ENCODE measurements at regions not wholly inside any gene's neighbourhood (a gene's known extent, or its start where the extent isn't known, plus 50 kb on each side); places are given as distances from the start of the nearest gene placed in this dataset.

DNA sequence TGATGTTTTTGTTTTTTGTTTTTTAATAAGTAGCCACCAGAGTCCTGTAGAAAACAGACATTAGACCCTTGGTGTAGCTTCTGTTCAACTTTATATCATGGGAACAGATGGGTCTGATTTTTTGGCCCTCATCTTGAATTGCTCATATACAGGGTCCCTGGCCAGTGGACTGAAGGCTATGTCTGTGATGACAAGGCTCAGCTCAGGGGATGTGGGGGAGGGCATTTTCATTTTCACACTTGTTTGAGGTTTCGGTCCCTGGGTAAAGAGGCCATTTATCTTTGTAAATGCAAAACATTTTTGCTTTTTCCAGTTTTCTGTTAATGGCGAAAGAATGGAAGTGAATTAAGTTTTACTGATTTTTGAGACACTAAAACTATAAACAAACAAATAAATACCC is 257.6 kb upstream of the PHYHIPL start:
- Mint-ChIP-seq H3K27ac (no peak overlapping the region), H3K36me3 (no peaks in the 10 kb centered on the region), H3K4me1 (peaks cover 24% of the 10 kb centered on the region), H3K4me3 (no peak overlapping the region), H3K27me3 (ENCODE audit: low read depth) (no peaks in the 10 kb centered on the region), H3K9me3 (no peaks in the 10 kb centered on the region)
- no peak for DNase-seq (ENCODE audit: low spot score in 2 of 2, unreplicated experiment in 2 of 2)
- TF ChIP-seq, protein P1, sequence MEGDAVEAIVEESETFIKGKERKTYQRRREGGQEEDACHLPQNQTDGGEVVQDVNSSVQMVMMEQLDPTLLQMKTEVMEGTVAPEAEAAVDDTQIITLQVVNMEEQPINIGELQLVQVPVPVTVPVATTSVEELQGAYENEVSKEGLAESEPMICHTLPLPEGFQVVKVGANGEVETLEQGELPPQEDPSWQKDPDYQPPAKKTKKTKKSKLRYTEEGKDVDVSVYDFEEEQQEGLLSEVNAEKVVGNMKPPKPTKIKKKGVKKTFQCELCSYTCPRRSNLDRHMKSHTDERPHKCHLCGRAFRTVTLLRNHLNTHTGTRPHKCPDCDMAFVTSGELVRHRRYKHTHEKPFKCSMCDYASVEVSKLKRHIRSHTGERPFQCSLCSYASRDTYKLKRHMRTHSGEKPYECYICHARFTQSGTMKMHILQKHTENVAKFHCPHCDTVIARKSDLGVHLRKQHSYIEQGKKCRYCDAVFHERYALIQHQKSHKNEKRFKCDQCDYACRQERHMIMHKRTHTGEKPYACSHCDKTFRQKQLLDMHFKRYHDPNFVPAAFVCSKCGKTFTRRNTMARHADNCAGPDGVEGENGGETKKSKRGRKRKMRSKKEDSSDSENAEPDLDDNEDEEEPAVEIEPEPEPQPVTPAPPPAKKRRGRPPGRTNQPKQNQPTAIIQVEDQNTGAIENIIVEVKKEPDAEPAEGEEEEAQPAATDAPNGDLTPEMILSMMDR (IDR thresholded peaks at IDR 0.05; ENCODE audit: unreplicated experiment): no peak

DNA sequence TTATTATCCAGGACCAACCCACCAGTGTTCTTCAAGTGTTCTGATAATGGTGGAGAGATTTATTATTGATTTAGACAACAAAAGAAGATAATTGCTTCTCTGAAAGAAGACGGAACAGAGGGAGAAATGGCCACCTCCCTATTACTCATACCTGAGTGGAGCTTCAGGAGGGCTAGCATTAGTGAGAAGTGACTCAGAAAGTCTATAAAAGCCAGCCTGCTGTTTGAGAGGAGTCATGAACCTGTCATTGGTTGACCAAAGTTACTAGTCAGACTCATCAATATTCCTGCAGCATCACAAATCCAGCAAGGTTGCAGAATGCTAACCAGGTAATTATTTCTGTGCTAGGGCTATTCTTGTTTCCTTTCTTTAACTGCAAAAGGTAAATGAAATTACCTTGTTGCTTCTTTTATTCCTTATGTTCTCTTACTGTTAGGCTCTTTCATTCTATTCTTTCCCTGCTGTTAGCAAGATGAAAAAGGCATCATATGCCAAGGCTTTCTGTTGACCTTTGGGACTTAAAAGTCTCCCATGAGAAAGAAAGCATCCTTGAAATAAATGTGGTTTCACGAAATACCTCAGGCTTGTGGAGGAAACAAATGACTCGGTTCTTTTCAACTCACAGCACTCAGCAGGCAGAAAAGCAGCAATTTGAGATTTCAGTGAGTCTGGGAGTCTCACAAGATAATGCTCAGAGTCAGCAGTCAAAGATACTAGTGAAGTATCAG is 256.4 kb upstream of the PHYHIPL start:
- Mint-ChIP-seq H3K27ac (peak overlapping the region; percentile 60), H3K9me3 (peaks cover 1% of the 10 kb centered on the region), H3K27me3 (ENCODE audit: low read depth) (no peaks in the 10 kb centered on the region), H3K4me1 (peaks cover 23% of the 10 kb centered on the region), H3K36me3 (no peaks in the 10 kb centered on the region), H3K4me3 (no peak overlapping the region)
- DNase-seq (ENCODE audit: low spot score in 2 of 2, unreplicated experiment in 2 of 2): no peak
- TF ChIP-seq, protein P1 (IDR thresholded peaks at IDR 0.05; ENCODE audit: unreplicated experiment): no peak

DNA sequence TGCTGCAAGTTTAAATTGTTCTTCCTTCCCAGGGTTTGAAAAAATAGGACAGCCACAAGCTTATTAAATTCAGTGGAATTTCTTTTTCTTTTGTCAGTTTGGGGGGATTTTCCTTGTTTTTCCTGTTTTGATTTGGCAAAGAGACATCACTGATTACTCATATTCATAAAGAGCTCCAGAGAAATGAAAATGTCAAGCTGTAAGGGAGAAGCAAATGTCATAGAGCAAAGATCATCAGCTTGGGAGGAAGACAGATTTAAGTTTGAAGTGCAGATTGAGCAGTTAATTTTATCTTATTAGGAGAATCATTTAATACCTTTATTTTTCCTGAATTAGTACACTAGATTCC is 255.8 kb upstream of the PHYHIPL start:
- H3K27ac Mint-ChIP-seq: peak overlapping the region; percentile 60
- no peaks in the 10 kb centered on the region for H3K27me3 Mint-ChIP-seq (ENCODE audit: low read depth)
- H3K4me3 Mint-ChIP-seq: no peak overlapping the region
- H3K9me3 Mint-ChIP-seq: peaks cover 7% of the 10 kb centered on the region
- no peak for DNase-seq (ENCODE audit: low spot score in 2 of 2, unreplicated experiment in 2 of 2)
- H3K4me1 Mint-ChIP-seq: peaks cover 23% of the 10 kb centered on the region
- TF ChIP-seq, protein P1 (IDR thresholded peaks at IDR 0.05; ENCODE audit: unreplicated experiment): no peak
- H3K36me3 Mint-ChIP-seq: no peaks in the 10 kb centered on the region

DNA sequence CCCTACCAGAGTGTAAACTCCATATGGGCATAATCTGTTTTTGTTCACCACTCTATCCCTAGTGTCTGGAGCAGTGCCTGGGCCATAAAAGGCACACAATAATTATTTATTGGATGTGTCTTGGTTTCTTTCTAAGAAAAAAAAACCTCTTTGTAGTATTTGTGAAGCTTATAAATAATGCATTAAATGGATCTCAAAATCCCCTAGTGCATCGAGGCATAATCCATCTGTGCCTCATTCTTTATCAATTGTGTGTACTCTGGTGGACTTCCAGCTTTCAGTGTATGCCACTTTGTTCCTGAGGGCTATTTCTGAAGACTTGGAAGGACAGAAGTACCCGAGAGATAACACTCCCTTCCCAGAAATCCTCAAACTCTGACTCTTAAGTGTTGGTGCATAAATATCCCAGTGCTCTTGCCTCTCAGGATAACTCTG is 255.0 kb upstream of the PHYHIPL start:
- Mint-ChIP-seq H3K4me1 (peaks cover 23% of the 10 kb centered on the region), H3K27ac (peak overlapping the region; percentile 60), H3K36me3 (no peaks in the 10 kb centered on the region), H3K9me3 (peaks cover 10% of the 10 kb centered on the region), H3K27me3 (ENCODE audit: low read depth) (no peaks in the 10 kb centered on the region), H3K4me3 (no peak overlapping the region)
- TF ChIP-seq, protein P1 (IDR thresholded peaks at IDR 0.05; ENCODE audit: unreplicated experiment): no peak
- DNase-seq (ENCODE audit: low spot score in 2 of 2, unreplicated experiment in 2 of 2): no peak

DNA sequence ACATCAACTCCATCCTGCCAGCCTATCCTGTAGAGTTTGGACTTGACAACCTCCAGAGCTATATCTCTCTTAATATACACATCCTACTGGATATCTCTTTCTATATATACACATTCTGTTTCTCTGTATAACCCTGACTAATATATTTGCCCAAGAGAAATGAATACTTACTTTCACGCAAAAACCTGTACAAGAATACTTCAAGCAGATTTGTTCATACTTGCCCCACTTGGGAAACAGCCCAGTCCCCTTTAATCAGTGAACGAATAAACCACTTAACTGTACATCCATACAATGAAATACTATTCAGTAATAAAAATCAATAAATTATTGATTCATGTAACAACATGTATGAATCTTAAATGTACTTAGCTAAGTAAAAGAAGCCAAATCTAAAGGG is 251.1 kb upstream of the PHYHIPL start:
- H3K9me3 Mint-ChIP-seq: peaks cover 24% of the 10 kb centered on the region
- H3K4me1 Mint-ChIP-seq: peaks cover 11% of the 10 kb centered on the region
- no peak for DNase-seq (ENCODE audit: low spot score in 2 of 2, unreplicated experiment in 2 of 2)
- H3K4me3 Mint-ChIP-seq: no peak overlapping the region
- TF ChIP-seq, protein P1 (IDR thresholded peaks at IDR 0.05; ENCODE audit: unreplicated experiment): no peak
- no peaks in the 10 kb centered on the region for H3K27me3 Mint-ChIP-seq (ENCODE audit: low read depth)
- no peak overlapping the region for H3K27ac Mint-ChIP-seq
- H3K36me3 Mint-ChIP-seq: no peaks in the 10 kb centered on the region
